NOMO-1 treated with DMSO at 0.1 percent for 48 hours (cell line): ENCODE measurements at regions not wholly inside any gene's neighbourhood (a gene's known extent, or its start where the extent isn't known, plus 50 kb on each side); places are given as distances from the start of the nearest gene placed in this dataset.
A peak's percentile ranks its signal among the peaks of the same experiment; 100 is the strongest.

Experiments used
- DNase-seq: peaks from one replicate; lab custom pipeline; 2025; ENCODE audit not compliant: unreplicated experiment; lab: John Stamatoyannopoulos, UW

DNA sequence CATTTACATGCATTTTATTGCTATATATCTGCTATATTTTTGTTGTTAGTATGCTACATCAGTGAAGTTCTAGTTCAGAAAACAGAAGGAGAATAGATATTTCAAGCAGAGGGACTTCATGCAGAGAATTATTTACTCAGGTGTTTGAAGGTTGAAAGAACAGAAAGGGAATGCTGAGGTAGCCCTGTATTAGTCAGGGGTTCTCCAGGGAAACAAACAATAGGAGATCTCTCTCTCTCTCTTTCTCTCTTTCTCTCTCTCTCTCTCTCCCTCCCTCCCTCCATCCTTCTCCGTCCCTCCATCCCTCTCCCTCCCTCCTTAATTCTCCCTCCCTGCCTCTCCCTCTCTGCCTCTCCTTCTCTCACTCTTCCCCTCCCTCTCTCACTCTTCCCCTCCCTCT is 114.3 kb upstream of the TDRD3 start:
- DNase-seq = no peak

DNA sequence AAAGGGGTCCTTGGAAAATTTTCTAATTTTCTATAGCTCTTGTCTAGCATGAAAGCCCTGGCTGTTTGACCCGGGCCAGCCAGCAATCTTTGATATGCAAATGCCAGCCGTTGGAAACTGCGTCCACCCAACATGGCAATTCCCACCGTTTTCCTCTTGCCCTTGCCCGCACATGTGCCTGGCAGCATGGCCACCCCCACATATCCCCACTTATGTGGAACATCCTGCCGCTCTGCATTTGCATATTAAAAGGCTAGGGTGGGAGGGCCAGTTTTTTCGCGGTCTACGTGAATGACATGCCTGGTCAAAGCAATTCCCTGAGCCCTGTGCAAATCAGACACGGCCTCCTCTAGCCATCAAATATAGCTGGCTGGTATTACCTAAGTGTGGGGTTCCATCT is 110.3 kb upstream of the TDRD3 start:
- DNase-seq = no peak

DNA sequence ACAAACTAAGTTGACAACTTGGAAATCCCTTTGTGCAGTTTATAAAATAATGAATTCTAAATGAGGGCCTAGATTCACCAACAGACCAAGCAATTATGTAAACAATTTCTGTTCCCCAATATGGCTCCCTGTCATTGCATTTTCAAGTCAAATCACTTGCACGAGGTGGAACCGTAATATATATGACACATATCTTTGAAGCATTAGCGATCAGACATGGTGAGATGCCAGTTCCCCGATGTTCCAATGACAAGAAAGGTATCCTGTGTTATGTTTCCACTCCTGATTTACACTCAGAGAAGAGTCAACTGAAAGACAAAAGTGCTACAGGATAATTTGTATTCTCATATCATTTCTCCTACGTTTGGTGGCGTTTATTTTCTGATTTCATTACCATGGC is 108.5 kb upstream of the TDRD3 start:
- DNase-seq = no peak

DNA sequence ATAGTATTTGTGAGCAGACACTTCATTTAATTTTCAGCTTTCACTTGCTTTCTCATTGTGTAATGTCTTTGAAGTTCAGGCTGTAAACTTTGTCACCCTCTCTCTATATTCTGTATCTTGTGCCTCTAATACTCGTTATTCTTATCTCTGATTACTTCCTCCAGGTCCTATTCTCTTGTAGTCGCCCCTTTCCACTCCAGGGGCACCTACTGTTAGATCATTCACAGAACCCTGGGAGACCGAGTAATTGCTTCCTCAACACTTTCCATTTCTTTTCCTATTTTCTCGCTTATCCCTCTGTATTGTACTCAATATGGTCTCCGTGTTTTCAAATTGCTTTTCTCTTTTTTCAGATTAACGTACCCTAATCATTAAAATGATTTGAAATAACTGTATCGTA is 93.9 kb upstream of the TDRD3 start:
- DNase-seq = no peak

DNA sequence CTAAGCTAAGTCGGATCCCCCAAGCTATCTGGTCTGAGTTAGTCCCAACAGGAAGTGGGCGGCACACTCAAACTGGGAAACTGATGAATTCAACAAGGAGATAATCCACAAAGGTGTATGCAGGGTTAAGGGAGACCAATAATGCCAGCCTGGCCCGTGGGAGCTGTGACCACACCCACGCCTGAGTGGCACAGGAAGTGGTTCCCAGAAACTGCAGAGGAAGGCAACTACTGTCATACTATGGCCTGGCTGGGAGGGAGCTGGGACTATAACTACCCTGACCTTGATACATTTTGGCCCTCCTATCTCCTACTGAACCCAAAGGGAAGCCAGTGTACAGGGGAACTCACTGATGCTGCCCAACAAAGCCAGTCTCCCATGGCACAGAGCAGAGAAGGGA is 85.5 kb upstream of the TDRD3 start:
- no peak for DNase-seq

DNA sequence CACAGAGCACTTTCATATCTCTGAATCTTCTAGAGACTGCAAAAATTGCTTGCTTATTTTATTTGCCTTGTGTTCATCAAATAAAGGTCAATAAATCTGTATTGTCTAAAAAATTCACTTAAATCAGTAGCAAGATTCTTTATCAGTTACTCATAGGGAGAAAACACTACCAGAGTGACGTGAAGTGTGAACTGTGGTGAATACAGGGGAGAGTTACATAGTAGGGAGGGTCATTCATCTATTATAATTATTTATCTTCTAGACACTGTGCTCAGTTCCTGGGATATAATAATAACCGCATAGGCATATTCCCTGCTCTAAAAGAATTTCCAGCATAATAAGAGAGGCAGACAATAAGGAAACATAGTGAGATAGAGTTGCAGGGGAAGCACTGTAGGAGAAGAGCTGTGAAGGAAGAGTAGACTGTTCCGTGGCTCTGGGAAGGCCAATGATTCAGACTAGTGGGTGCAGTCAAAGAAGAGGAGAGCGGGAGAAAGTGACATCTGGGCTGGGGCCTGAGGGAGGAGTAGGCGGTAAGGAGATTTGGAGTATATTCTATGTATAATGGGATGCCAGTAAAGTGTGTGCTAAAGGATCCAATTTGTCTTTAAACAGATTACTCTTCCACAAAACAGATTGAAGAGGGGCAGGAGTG is 84.0 kb upstream of the TDRD3 start:
- no peak for DNase-seq

DNA sequence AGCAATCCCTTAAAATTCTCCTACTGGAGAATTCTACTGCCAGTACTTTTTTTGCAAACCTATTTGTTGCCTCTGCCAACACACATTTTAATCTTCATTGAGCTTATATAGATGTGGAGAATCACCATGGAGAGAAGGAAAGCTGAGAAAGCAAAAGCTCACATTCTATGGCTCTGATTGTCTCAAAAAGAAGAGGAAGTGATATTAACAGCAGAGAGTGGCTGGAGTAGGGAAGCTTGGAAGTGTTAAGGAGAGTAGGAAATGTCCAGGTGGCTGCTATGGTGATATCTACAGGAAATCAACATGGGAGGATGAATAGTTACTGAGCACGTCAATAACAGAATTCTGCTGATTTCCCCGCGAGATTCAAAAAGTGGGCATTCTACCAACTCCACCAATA is 78.8 kb upstream of the TDRD3 start:
- no peak for DNase-seq

DNA sequence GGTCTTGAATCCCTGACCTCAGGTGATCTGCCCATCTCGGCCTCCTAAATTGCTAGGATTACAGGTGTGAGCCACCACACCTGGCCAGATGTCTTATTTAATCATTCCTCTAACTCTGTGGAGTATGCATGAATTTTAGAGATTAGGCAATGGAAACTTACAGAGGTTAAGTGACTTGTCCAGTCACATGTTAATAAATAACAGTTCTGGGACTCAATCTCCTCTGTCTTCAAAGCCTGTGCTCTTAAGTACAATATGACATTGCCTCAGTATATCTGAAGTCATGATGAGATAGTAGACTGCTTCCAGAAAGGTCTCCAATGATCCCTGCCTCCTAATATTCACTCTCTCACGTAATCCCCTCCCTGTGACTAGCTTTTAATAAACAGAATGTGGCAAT is 72.9 kb upstream of the TDRD3 start:
- DNase-seq = no peak

DNA sequence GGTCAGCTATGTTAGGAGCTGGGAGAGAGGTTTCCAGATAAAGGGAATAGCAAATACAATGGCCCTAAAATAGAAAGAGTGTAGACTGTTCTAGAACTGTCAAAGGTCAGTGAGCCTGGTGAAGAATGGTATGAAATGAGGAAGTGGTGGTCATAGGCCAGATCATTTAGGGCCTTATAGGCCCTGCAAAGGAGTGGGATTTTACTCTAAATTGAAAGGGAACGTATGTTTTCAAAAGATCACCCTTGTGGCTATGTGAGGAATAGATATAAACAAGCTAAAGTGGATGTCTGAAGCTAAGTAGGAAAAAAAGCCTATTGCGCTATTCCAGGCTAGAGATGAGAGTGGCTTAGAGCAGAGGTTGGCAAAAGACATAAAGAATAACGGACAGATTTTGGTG is 70.7 kb upstream of the TDRD3 start:
- peak; percentile 32 for DNase-seq

DNA sequence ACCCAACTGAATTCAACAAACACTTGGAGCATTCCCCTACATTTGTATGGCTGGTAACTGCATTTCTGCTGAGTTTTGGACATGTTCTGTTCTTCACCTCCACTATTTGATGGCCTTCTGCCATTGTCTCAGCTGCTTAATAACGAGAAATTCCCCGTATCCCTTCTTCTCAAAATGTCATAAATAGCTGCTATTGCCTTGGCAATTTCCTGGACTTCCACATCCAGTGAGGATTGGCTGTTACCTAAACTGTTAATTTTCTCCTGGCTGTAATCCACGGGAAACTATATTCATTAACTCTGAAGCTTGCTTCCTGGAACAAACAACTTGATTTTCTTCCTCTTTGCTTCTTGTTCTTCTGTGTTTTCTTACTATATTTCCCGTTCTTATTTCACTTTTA is 69.5 kb upstream of the TDRD3 start:
- no peak for DNase-seq

DNA sequence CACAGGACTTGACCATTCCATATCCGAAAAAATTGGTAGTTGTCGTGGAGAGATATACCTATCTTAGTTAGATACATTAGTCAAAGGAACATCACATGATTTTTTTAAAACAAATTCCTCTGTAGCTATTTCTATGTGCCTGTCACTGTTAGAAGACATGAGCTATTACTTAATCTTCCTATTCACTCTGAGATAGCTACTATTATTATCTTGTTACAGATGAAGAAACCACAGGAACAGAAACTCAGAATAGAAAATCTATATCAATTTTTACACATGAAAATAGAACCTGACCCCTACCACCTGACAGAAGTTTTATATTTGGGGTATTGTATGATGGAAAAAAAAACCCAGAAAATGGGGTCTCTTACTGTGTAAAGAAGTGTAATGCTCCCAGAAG is 68.9 kb upstream of the TDRD3 start:
- DNase-seq = peak; percentile 72

DNA sequence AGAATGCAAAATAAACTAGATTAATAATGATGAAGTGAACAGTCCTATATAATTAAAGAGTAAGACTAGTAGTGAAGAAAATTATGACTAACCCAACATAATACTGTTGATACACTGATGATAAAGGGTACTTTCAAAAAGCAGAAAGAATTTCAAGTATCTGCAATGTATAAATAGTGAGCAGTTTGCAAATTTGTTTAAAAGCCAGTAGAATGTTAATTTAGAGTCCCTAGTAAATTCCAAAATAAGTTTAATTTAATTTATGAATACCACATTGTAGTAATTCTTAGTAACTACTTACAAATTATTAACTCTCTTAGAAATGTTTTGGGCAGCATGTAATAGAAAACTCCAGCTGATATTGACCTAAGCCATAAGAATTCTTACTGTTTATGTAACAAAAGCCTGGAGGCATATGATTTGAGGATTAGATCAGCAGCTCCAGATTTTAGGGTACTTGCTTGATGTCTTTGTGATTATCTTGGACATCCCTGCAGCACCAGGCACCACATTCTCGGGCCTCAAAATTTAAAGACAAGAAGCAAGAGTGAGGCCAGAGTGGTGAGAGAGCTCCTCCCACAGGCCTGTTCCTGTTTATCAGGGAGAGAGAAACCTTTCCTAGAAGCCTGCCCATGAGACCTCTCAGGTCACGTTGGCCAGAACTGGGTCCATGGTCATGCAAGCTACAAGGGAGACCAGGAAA is 67.6 kb upstream of the TDRD3 start:
- peak; percentile 61 for DNase-seq

DNA sequence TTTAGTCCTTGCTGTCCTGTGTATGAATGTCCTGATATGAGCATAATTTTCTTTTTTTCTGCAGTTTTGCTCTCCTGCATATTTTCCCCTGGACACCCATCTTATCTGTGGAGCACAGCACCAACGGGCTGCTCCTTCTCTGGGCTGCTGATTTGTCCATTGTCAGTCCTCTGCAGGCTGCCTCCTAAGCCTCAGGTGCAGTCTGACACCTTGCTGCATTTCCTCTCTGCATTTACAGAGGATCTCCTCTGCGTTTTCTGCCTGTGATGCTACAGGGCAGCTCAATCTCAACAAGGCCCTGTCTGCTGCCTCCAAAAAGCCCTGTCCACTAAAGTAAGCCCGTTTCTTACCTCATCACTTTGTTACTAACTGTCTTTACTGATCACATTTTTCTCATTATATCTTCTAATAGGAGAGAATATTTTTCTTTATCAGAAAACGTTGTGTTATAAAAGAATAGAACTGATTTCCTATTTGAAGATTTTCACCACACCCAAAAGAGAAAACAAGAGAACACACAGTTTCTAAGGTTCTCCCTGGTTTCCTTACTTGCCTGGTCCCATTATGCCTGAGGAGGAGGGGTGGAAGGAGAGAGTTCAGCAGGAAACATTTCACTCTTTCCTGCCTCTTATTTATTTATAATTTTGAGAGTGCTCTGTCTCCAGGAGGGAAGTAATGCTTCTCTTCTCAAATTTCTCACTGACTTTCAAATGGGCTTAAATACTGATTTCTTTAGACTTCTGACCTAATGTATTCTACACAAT is 65.6 kb upstream of the TDRD3 start:
- no peak for DNase-seq

DNA sequence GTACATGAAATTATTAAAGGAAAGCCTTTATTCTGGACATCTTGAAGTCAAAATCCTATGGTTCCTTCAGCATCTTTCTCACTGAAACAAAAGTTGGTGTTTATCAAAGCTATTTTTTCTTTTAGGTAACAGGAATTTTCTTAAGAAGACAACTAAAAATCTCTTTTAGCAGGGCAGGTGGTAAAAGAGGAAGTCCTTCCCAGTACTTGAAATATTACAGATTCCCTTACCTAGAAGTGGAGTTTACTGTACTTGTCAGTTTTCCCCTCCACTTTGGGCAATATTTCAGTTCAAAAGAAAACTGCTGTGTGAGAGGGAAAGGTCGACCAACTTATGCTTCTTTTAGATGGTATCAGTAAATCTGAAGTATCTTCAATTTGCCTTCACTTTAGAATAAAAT is 64.3 kb upstream of the TDRD3 start:
- no peak for DNase-seq

DNA sequence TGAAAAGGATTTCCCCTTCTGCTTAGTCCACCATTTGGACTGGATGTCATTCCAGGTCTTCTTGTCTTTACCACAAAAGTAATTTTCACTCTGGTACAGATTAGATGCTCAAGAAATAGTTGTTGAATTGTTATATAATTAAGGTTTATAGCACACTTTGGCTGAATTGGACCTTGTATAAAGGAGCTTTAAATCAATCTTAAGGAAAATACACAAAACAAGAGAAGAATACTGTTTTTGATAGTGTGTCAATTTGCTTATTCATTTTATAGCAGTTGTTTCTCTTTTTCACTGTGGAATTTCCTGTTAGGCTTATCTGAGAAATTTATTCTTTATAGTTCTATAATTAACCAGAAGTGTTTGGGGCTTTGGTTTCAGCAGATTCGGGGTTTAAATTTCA is 62.7 kb upstream of the TDRD3 start:
- DNase-seq = no peak

DNA sequence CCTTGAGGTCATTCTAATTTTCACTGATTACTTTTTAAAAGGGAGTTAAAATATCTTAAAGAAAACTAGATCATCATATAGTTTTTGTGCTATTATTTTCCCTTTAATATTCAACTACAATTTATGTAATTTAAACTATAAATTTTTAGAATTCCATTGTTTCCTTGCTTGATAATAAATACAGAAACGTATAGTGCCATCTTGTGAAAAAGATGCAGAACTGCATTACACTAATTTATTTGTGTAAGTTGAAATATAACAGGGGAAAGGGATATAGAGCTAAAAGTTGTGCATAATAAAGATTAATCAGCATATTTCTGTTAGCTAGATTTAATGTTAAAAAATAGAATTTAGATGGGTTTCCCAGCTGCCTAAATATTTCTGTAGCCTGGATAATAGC is 61.5 kb upstream of the TDRD3 start:
- DNase-seq = peak; percentile 53

DNA sequence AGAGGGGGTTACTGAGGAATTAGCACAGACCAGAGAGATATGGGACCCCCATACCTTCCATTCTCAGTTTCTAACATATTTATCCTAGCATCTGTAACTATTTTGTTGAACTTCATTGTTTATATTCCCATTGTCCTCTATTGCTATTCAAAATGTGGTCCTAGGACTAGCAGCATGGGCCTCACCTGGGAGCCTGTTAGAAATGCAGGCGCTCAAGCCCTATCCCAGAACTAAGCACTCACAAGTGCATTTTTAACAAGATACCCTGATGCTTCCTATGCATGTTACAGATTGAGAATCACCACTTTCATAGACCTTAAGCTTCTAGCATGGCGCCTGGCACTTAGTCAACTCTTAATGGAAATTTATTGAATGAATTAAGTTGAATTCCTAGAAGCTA is 58.3 kb upstream of the TDRD3 start:
- DNase-seq = no peak

DNA sequence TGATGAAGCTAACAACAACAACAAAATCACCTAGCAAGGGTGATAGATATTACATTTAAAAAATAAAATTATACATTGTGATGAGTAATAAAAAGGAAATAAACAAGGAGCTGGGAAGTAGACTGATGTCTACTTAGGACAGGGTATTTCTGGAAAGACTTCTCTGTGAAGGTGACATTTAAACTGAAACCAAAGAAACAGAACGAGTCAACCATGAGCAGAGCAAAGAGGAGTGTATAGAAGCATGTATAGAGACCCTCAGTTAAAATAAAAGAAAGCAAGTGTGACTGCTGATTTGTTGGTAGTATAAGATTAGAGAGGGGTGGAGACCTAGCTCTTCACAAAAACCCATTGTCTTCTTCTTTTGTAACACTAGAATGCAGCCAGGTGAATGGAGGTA is 53.0 kb upstream of the TDRD3 start:
- DNase-seq = no peak

DNA sequence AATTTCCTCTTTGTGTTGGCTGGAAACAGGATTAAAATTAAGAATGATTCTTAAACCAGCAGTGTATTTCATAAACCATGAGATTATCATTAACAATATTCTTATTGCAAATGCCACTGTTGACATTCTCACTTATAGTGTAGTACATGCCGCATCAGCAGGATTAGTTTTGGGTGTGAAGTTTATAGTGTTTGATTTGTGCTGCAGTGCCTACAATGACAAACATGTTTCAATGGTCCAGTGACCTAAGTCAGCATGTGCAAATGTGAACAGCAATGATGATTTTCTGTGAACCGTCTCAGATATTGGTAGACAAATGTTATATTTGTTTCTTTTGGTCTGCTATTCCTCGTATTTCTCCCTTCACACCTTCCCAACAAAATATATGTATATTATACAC is 49.8 kb upstream of the TDRD3 start:
- no peak for DNase-seq
